Amygdala (tissue), 56 donors: ENCODE measurements at regions not wholly inside any gene's neighbourhood (a gene's known extent, or its start where the extent isn't known, plus 50 kb on each side); places are given as distances from the start of the nearest gene placed in this dataset.

Experiments
- DNase-seq, 56 donors: peaks; one replicate each; lab custom pipeline; 2025; lab: John Stamatoyannopoulos, UW

DNA sequence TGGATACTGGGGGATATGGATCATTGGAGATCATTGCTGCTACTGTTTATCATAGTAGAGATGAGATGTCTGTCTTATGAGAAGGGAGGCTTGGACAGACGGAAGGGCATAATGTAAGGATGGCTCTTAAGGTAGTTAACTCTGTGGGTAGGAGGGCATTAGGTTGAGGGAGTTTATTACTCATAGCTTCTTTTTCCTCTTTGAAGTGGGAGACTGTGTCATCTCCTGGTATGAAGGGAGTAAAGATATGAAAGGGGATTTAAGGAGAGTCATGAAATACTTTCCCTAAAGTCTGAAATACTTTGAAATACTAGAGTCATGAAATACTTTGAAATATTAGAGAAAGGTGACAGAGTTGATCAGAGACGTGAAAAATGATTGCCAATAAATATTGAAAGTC is 255.5 kb upstream of the PITX2 start:
- DNase-seq: no peak

- no peak for DNase-seq
Measured at GRCh38 chr4:110878956-110879355, 256.1 kb upstream of the PITX2 start.

DNA sequence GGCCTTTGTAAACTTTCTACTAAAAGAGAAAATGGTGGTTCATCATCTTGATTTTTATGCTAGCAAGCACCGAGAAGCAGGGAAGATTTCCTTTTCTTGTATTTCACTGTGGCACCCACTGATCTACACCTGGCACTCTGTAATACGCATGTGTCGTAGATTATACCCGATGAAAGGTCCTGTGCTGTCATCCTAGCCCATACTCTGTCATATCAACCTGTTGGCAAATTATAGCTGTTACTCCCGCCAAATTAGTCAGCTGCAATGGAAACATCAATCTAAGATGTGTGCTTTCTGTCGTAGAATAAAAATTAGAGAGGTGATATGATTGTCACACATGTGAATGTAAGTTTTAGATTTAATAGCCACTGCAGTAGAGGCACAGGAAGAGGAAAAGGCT is 263.4 kb upstream of the PITX2 start:
- no peak for DNase-seq

- no peak for DNase-seq
Measured at GRCh38 chr4:110886856-110887255, 264.0 kb upstream of the PITX2 start.

GRCh38 chr4:110897784-110898183 is 274.9 kb upstream of the PITX2 start:
- DNase-seq: no peak

GRCh38 chr4:110898290-110898689 is 275.4 kb upstream of the PITX2 start:
- DNase-seq: no peak

DNA sequence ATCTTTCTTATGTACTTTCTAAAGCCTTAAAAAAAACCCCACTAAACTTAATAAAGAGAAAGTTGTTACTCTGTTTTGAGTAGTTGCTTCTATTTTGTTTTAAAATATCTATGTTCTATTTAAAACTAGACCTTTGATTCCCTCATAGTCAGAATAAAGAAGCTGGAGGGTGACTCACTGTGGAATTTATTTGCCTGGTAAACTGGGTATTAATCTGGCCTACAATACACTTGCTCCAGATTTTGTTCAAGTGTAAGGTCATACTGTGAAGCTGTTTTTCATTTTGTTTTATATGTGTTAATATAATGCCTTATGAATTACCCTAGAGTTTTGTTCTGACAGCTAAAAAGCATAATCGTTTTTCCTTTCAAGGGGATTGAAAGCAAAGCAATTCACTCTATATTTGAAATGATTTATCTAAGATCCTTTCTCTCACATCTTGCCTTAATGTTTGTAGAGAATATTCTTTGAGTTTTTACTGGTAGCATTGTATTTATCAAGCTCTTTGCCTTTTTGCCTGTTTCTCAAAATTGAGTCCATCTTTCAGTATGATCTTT is 277.4 kb upstream of the PITX2 start:
- no peak for DNase-seq

- DNase-seq: no peak
Measured at GRCh38 chr4:110902500-110902899, 279.6 kb upstream of the PITX2 start.

DNA sequence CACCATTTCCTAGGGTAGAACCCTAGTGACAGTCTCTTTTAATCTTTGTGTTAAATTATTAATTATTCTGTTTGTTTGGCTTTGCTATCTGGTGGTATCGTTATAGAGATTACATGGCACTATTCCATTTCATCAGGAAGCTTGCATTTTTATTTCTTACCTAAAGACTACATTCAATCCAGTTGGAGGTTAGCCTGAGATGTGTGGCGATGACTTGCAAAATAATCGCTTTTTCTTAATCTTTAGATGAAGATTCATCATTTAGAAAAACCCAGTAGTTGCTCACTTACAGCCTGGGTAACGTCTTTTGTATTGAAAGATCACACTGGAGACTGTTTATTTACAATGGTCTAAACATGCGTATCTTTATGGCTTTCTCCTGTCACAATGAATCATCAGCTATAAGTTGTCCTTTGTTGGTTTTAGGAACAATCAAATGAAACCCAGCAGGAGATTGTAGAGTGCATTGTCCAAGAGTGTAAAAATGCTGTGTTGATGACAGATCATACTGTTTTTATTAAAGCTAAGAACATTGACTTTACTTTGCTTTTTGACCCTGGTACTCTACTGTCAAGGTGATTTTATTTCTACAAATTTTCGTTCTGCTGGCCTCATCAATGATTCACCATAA is 281.7 kb upstream of the PITX2 start:
- no peak for DNase-seq

DNA sequence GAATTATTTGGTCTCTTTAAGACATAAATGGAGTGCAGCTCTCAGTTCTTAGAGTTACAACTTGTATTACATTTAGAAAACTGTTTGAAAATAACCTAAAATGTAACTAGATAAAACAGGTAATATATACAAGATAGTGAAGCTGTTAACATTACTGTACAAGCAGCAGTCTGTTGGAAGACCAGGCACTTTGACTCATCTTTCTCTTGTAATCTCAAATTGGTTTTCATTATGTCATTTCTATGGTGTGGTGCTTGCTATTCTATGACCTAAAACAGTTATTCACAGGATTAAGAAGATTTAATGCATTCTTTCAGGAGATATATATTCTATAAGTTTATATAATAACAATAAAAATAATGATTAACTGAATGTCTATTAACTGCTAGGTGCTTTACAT is 282.5 kb upstream of the PITX2 start:
- DNase-seq: no peak

GRCh38 chr4:110907801-110908313 is 285.0 kb upstream of the PITX2 start:
- DNase-seq: no peak

DNA sequence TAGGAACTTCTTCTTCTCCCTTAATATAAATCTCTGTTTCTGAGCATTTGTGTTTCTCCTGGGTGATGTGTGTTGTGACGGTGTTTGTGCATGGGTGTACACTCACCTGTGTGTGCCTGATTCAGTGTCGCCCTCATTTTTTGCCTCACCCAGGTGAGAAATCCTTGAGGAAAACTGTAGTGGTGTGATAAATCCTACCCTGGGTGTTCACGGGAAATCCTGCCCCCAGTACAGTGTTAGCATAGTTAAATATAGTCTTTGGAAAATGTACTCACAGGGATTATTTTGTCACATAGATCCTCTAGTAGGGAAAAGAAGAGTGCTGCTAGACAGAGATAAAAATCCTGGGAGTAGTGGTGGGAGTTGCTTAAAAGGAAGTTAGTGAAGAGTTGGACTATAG is 291.9 kb upstream of the PITX2 start:
- DNase-seq: no peak

DNA sequence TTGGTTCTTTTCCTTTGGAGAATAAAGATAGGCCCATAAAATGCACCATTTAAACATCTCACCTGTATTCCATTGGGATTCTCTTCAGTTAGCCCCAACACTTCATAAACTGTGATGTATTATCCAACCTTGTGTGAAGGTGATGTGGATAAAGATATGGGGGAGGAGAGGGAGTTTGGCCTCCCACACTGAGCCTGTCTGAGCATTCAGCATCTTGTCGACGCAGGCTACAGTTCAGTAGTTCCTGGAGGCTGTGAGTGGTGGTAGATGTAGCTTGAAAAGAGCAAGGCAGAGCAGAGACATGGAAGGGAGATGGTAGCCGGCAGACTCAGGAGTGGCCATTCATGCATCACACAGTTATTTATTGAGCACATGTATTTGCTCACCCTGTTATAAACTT is 292.4 kb upstream of the PITX2 start:
- no peak for DNase-seq

DNA sequence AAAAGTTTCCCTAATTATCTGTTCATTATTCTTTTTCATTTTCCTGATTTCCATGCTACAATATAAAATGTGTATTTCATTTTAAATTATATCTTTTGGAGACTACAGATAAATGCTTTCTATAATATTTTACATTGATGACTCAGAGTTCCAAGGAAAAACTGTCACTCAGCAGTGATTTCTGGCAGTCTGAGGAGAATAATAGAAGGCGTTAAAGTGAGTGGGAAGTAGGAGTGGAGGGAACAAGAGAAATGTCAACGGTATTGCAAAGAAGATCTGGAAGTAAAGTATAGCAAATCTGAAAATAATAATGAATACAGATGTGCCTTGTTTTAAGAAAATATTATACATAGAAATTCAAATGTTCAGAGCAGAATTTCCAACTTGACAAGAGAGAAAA is 293.6 kb upstream of the PITX2 start:
- no peak for DNase-seq

- DNase-seq: no peak
Measured at GRCh38 chr4:110917835-110918234, 295.0 kb upstream of the PITX2 start.

GRCh38 chr4:110920990-110921389 is 298.1 kb upstream of the PITX2 start:
- no peak for DNase-seq

- DNase-seq: no peak
Measured at GRCh38 chr4:110924761-110925160, 301.9 kb upstream of the PITX2 start.

- DNase-seq: no peak
Measured at GRCh38 chr4:110926841-110927400, 304.0 kb upstream of the PITX2 start.

GRCh38 chr4:110933341-110933740 is 310.5 kb upstream of the PITX2 start:
- DNase-seq: no peak

- no peak for DNase-seq
Measured at GRCh38 chr4:110944501-110944900, 321.6 kb upstream of the PITX2 start.

- DNase-seq: no peak
Measured at GRCh38 chr4:110945600-110945999, 322.7 kb upstream of the PITX2 start.

DNA sequence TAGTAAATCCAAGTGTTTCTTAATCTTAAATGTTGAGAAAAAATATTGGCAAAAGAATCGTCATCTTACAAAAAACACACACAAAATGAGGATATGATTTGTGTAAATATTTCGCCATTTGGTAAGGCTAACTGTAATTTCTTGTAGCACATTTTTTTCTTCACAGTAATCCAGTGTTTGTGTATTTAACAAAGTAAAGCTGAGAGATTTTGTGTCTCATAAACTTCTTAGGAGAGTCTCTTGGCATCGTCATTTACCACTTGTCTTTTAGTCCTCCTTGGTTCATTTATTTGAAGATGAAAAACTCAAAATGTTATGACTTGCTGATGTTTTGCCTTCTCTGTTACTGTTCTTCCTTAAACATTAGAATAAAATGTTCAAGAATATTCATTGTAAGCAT is 326.7 kb upstream of the PITX2 start:
- no peak for DNase-seq
